Activated B cell treated with CpG ODN at 0.5 μM for 24 hours (primary cell): ENCODE measurements at regions not wholly inside any gene's neighbourhood (a gene's known extent, or its start where the extent isn't known, plus 50 kb on each side); places are given as distances from the start of the nearest gene placed in this dataset.

Source experiments
- ATAC-seq: fragments of 200-7000 bp; cut with Tn5 transposase; one replicate; pipeline ENCODE4 v1.10.0; 2021; ENCODE audit warnings: low read depth, mild to moderate bottlenecking, moderate library complexity
- CTCF ChIA-PET: fragments of 350-600 bp; sonication (Branson Sonifier 250); formaldehyde crosslinking; loops from one replicate; lab custom pipeline; 2021; ENCODE audit warnings: antibody characterized with exemption; lab: Charles Lee
- POLR2A ChIA-PET: fragments of 350-600 bp; sonication (Branson Sonifier 250); formaldehyde crosslinking; loops from one replicate; lab custom pipeline; 2021; ENCODE audit warnings: antibody characterized with exemption; lab: Charles Lee
- DNase-seq: peaks from one replicate; pipeline ENCODE4 v3.0.0; 2022
- H3K27ac Mint-ChIP-seq: one replicate; pipeline ENCODE4 v1.8.0; 2020; ENCODE audit warnings: mixed read lengths
- H3K27me3 Mint-ChIP-seq: one replicate; pipeline ENCODE4 v1.8.0; 2021; ENCODE audit warnings: mixed read lengths
- H3K36me3 Mint-ChIP-seq: one replicate; pipeline ENCODE4 v1.8.0; 2021; ENCODE audit warnings: low read depth, mixed read lengths
- H3K4me1 Mint-ChIP-seq: one replicate; pipeline ENCODE4 v1.8.0; 2021; ENCODE audit warnings: mixed read lengths
- H3K4me3 Mint-ChIP-seq: one replicate; pipeline ENCODE4 v1.8.0; 2020; ENCODE audit warnings: mild to moderate bottlenecking, mixed read lengths
- H3K9me3 Mint-ChIP-seq: one replicate; pipeline ENCODE4 v1.8.0; 2020; ENCODE audit warnings: mixed read lengths
- intact Hi-C: fragments of 100-400 bp; cut with micrococcal nuclease; formaldehyde crosslinking; loops from one replicate; pipeline ENCODE4 v1.15.1; 2024
- TF ChIP-seq, protein P1 (sequence below): fragments of 200-600 bp; IDR thresholded peaks from one replicate; pipeline ENCODE4 v1.8.0; 2022; ENCODE audit warnings: antibody characterized with exemption, mild to moderate bottlenecking

GRCh38 chr2:58414506-58414905 is 173.4 kb upstream of the FANCL start:
- Mint-ChIP-seq H3K27ac (no peak overlapping the region), H3K9me3 (no peaks in the 10 kb centered on the region), H3K4me3 (no peak overlapping the region), H3K4me1 (no peaks in the 10 kb centered on the region), H3K27me3 (no peaks in the 10 kb centered on the region), H3K36me3 (no peaks in the 10 kb centered on the region)
- ChIA-PET CTCF (no interaction called here), POLR2A (no interaction called here)
- intact Hi-C loops = no loop called here
- TF ChIP-seq, protein P1, sequence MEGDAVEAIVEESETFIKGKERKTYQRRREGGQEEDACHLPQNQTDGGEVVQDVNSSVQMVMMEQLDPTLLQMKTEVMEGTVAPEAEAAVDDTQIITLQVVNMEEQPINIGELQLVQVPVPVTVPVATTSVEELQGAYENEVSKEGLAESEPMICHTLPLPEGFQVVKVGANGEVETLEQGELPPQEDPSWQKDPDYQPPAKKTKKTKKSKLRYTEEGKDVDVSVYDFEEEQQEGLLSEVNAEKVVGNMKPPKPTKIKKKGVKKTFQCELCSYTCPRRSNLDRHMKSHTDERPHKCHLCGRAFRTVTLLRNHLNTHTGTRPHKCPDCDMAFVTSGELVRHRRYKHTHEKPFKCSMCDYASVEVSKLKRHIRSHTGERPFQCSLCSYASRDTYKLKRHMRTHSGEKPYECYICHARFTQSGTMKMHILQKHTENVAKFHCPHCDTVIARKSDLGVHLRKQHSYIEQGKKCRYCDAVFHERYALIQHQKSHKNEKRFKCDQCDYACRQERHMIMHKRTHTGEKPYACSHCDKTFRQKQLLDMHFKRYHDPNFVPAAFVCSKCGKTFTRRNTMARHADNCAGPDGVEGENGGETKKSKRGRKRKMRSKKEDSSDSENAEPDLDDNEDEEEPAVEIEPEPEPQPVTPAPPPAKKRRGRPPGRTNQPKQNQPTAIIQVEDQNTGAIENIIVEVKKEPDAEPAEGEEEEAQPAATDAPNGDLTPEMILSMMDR = no peak
- ATAC-seq (no peak), DNase-seq (no peak)

DNA sequence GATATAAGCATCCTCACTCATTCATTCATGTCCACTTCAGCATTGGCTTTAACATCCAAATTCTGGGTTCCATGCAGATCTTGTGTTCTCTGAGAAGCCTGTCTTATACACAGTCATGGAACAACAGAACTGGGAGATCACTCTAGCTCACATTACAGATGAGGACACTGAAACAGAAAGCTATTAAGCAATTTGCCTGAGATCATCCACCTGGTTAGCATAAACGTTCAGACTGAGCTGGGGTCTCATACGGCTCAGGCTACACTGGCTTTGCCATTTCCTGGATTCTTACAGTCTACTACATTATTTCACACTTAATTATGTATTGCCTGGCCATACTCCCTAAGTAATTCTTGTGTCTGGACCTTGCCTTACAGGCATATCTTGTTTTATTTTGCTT is 169.4 kb upstream of the FANCL start:
- no peak for DNase-seq
- Mint-ChIP-seq H3K4me3 (no peak overlapping the region), H3K27ac (no peak overlapping the region), H3K4me1 (no peaks in the 10 kb centered on the region), H3K9me3 (no peaks in the 10 kb centered on the region), H3K36me3 (no peaks in the 10 kb centered on the region), H3K27me3 (no peaks in the 10 kb centered on the region)
- intact Hi-C loops = no loop called here
- ChIA-PET POLR2A (no interaction called here), CTCF (no interaction called here)
- ATAC-seq = no peak
- TF ChIP-seq, protein P1 = no peak

DNA sequence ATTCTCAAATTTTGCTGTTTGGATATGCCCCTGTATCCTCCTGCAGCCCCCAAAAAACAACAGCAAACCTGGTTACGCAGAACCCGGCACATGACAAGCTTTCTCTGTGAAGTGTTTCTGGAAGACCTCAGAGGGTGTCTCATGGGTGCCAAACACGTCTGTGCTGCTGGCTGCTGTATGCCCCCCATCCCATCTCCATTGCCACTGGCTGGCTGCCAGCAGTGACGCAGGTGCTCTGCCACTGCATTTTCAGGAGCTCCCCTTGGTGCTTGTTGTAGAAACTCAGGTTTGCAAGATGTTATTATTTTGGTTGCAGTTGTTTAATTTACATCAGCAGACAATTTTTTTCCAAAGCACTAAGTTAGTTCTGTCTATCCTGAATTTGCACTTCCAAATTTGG is 166.4 kb upstream of the FANCL start:
- Mint-ChIP-seq H3K27me3 (peaks cover 4% of the 10 kb centered on the region), H3K9me3 (no peaks in the 10 kb centered on the region), H3K4me3 (no peak overlapping the region), H3K36me3 (no peaks in the 10 kb centered on the region), H3K4me1 (no peaks in the 10 kb centered on the region), H3K27ac (no peak overlapping the region)
- ATAC-seq = no peak
- ChIA-PET POLR2A (no interaction called here), CTCF (no interaction called here)
- intact Hi-C loops = no loop called here
- no peak for DNase-seq
- TF ChIP-seq, protein P1 = no peak

- intact Hi-C loops = no loop called here
These were observed 164.2 kb upstream of the FANCL start for GRCh38 chr2:58405341-58405740.

DNA sequence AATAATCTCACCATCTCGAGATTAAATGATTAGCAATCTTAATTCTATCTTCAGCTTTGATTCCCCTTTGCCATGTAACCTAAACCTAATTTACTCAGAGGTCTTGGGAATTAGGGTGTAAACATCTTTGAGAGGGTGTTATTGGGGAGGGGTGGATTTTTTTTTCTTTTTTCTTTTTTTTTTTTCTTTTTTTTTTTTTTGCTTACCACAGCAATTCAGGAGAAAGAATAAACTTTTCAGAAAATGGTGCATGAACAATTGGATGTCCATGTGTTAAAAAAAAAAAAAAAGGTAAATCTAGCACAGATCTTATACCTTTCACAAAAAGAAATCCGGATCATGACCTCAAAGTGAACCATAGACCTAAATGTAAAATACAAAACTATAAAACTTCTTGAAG is 160.8 kb upstream of the FANCL start:
- Mint-ChIP-seq H3K36me3 (no peaks in the 10 kb centered on the region), H3K27ac (no peak overlapping the region), H3K4me3 (no peak overlapping the region), H3K4me1 (no peaks in the 10 kb centered on the region), H3K27me3 (peaks cover 14% of the 10 kb centered on the region), H3K9me3 (no peaks in the 10 kb centered on the region)
- CTCF ChIA-PET = no interaction called here
- no peak for ATAC-seq
- intact Hi-C loops = no loop called here
- POLR2A ChIA-PET = no interaction called here
- TF ChIP-seq, protein P1 = no peak
- no peak for DNase-seq

More at GRCh38 chr2:58405341-58405740, 164.2 kb upstream of the FANCL start:
- Mint-ChIP-seq H3K4me1 (no peaks in the 10 kb centered on the region), H3K27me3 (peaks cover 8% of the 10 kb centered on the region), H3K9me3 (no peaks in the 10 kb centered on the region), H3K36me3 (no peaks in the 10 kb centered on the region), H3K4me3 (no peak overlapping the region), H3K27ac (no peak overlapping the region)
- ATAC-seq = no peak
- TF ChIP-seq, protein P1 = no peak
- no peak for DNase-seq
- CTCF ChIA-PET = no interaction called here
- POLR2A ChIA-PET = no interaction called here
